GM21786 (cell line): ENCODE measurements at regions not wholly inside any gene's neighbourhood (a gene's known extent, or its start where the extent isn't known, plus 50 kb on each side); places are given as distances from the start of the nearest gene placed in this dataset.

Source experiments
- ATAC-seq: cut with Tn5 transposase; IDR thresholded peaks from one replicate; pipeline ENCODE4 v1.9.1; 2021; ENCODE audit not compliant: unreplicated experiment

DNA sequence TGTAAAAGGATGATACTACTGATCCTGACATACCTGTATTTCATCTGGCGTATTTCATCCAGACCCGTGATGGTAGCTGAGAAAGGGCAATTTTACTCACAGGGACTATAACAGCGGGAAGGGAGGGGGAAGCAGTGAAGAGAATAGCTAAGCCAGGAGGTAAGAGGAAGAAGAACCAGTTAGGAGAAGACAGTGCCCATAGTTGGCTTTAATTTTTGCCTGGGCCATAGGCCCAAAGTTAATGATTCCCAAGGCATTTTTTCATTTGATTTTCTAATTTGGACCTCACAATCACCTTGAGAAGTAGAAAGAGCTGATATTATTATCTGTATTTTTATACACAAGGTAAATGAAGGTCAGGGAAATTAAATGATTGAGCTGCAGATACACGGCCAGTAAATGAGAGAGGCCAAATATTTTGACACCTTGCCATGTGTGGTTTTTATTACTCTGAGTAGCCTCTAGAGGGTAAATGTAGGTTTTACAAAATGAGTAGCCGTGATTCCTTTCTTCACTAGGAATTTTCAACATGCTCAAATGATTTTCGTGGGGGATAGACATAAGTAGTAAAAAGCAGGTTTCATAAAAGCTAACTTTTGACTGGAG lies 382.2 kb downstream of the FUT8 start:
- ATAC-seq = no peak

DNA sequence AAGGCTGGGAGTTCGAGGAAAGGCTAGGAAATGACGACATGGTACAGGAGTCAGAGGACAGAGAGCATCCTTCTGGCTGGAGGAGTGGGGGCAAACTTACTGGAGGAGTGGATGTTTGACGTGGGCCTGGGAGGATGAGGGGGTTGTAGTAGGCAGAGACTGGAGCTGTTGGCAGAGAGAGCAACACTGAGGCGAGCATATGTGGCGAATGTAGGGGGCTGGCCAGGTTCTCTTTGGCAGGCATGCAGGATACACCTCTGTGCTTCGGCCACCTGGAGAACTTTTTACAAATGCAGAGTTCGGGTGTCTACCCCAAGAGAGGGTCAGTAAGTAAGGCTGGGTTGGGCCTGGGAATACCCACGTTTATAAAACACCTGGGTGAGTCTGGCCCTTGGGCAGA lies 385.7 kb downstream of the FUT8 start:
- no peak for ATAC-seq

DNA sequence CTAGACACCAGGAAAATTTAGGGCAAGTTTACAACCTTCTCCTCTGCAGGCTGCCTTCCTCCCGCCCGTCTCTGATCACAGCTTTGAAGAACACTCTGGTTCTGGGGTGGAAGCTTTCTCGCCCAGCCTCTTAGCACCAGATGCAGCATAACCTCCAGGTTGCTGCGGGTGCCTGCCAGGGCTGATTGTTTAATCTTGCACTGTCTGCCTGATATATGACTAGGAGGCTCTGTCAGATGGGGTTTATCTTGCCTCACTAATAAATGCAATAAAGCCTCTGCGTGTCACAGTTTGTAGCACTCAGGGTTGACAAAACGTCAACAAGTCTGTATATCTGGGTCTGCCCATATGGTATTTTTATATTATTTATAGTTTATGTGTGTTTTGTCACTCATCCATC lies 388.2 kb downstream of the FUT8 start:
- no peak for ATAC-seq

DNA sequence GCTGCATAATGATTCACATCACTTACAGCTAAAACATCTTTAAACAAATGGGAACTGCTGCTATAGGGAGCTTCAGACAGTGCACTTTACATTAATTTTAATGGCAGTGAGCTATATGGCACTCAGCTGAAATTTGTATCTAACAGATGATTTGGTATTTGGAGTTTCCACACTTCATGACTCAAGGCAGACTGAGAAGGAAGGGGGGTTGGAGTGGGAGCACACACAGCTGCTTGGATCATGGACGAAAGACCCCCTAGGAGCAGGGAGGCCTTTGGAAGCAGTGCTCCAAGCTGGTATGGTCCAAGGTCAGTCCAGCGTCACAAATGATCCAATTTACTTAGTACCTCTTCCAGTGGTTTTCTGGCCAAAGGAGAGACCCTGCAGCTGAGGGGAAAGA lies 389.7 kb downstream of the FUT8 start:
- no peak for ATAC-seq

DNA sequence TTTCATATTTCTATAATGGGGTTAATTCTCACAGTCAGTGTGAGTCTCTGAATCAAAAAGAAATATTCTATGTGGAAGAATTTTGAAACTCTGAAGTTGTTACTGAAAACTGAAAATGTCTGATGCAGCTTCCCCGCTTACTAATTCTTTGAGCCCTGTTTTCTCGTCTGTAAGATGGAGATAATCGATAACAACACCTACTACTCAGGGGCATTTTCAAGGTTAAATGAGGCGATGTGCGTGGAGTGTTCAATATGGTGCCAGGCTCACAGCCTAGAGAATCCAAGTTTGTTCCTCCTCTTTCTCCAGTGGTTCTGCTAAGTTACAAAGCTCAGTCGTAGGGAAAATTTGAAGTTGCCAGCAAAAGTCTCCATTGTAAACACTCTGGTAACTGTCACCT lies 391.4 kb downstream of the FUT8 start:
- ATAC-seq = no peak

DNA sequence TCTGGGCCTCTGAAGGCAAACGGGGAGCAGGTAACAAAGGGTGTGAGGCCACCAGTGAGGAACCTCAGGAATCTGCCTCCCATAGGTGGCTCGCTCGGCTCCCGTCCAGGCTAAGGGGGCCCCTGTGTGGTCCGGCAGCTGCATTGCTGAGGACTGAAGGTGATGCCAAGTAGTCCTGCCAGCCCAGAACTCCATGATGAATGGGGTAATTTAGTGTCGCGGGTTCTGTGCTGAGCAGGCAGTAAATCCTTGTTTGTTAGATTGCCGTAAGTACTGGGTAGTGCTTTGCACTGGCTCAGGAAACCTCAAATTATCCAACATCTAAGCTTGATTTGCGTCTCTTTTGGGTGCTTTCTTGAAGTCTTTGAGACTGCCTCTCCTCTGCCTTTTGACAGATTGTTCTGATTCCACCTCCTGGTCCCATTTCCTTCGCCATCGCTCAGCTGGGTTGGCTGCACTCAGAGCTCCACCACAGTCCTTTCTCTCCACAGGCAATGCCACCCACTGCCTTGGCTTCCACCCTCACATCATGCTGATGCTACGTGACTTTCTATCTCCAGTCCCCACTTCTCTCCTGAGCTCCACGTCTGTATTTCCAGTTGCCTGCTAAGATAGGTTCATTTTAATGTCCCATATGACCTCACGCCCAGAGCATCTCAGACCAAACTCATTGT lies 392.0 kb downstream of the FUT8 start:
- ATAC-seq = no peak

DNA sequence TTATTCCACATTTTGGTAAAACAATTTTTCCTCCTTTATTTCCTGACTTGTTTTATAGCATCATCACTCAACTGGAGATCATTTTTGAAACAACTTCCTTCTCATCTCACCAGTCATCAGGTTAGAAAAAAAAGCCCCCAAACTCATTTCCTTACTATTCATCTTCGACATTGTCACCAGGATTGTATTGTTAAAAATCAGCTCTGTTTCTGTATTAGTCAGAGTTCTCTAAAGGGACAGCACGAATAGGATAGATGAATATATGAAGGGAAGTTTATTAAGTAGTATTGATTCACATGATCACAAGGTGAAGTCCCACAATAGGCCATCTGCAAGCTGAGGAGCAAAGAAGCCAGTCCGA lies 392.6 kb downstream of the FUT8 start:
- no peak for ATAC-seq

DNA sequence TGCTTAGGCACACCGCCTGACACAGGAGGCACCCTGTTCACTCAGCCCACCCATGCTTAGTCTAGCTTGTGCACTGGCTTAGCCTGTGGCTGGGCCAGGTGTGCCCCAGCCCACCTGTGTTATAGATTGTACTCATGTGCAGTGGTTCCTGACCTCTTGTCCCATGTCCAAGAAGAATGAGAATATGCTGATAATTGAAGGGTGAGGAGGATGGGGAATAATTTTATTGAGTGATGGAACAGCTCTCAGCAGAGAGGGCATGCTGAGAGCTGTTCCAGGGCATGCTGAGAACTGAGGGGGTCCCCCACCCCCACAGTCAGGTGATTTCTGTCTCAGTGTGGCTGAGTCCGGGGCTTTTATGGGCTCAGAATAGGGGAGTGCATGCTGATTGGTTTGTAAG lies 395.9 kb downstream of the FUT8 start:
- ATAC-seq = no peak

DNA sequence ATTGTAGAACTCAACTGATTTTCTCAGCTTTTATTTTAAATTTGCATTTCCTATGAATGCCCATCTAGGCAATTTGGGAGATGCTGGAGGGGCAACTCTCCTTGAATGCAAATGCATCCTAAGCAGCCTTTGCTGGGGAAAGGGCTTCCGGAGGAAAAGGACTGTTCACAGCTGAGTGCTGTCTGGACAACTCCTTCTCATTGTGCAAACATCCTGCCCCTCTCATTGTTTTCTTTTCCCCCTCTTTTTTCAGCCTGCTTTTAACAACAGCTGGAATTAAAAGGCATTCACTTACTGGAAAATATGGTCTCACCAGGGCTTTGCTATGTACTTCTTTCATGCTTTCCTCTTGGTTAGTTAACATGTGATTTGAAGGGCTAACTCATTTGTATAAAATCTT lies 397.8 kb downstream of the FUT8 start:
- ATAC-seq = no peak

DNA sequence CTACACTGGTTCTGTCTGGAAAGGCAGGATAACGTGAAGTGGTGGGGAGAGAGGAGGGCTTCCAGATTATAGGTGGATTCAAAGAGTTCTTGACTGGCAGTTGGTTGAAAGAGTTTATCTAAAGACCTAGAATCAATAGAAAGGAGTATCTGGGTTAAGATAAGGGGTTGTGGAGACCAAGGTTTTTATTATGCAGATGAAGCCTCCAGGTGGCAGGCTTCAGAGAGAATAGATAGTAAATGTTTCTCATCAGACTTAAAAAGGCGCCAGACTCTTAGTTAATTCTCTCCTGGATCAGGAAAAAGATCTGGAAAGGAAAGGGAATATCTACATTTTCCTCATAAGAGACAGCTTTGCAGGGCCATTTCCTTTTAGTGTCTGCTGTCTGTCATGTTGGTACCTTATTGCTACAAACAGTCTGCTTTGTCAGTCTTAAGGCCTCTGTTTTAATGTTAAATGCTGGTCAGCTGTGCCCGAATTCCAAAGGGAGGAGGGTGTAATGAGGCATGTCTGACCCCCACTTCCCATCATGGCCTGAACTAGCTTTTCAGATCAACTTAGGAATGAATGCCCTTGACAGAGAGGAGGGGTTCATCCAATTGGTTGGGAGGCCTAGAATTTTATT lies 401.3 kb downstream of the FUT8 start:
- ATAC-seq = no peak

DNA sequence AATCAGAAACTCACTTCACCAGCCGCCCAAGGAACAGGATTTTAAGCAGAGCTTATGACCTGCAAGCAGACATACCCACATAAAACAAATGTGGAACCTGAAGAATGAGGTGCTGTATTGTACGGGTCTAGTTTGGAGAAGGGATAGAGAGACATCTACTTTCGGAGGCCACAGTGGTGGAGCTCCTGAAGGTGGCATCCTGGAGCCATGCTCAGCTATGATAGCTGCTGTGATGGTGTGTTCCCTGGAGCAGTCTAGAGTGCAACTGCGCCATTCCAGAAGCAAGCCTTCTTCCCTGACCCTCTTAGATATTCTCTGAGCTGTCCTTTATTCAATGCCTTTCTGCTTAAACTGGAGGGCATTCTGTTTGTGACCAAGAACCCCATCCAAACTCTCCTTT lies 402.6 kb downstream of the FUT8 start:
- ATAC-seq = no peak

DNA sequence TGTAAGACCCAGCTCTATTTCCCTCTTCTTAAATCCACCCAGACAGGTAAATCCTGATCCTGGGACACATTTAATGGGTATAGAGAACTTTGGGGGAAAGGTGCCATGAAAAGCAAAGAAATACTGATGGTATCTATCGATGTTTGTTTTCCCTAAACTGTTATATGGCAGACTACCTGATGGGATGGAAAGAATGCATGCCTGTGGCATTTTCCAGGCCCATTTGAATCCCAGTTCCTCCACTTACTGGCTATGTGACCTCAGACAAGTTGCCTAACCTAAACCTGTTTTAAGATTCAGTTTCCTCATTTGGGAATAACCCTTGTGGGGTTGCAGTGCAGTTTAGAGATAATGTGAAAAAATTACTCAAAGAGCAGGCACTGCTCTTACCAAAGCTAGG lies 404.5 kb downstream of the FUT8 start:
- ATAC-seq = no peak

DNA sequence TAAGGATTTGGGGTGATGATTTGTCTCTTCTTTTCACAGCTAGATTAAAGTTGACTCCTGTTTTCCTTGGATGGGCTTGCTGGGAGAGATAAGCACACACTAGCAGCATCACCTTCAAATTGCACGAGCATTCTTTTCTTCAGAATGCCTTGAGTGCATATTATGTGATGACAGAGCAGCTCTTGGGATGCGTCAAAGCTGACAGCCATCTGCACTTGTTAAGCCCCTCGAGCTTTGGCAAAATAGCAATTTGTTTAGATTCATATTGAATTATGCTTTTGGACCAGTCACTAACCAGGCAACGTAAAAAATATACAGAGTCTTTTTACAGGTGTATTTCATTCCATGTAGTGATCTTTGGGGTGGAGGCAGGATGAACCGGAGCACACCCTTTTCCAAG lies 407.0 kb downstream of the FUT8 start:
- no peak for ATAC-seq

DNA sequence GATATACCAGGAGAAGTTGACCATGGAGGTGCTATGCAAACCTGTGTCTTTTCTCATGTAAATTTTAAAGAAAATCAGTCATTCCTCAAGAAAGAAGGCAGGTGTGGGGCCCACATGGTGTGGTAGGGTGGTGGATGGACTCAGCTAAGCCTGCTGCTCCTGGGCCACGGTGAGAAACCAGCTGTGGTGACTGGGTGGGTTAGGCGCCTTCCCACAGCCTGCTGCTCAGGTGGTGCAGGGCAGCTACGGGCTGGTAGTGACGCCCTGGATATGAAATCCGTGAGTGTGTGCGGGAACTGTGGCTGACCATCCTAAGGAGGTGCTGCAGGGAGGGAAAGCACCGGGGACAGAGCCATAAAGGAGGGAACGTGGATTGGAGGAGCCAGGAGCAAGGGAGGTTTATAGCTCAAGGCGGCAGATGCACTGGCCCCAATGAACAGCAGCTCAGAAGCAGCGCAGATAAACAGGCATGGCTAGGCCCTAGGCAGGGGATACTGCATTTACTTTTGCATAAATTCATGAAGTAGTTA lies 408.8 kb downstream of the FUT8 start:
- no peak for ATAC-seq

DNA sequence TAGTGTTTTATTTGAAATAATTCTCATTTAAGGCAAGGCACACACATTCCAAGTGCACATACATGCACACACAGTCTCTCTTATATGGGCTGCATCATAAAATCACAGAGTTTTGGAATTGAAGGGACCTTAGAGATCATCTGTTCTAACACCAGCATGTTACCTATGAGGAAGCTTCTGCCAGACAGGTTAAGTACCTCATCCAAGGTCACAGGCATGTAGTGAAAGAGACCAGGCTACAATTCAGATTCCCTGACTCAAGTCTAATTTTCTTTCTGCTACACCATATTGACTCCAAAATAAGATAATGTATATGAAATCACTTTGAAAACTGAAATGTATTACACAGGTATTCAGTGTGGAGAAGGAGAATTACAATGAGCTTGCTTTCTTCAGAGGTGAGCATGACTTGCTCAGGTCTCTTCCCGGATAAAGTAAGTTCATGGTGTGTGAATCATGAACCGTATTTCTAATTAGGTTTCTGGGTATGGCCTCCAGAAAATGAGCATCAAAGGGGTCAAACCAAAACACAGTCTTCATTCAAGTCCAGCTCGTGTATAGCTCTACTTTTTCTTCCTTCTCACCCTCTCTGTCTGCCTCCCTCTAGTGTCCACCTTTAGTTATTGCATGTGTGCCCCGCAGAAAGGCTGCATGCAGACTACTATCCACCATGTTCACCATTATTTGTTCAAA lies 411.9 kb downstream of the FUT8 start:
- ATAC-seq = peak; percentile 50

DNA sequence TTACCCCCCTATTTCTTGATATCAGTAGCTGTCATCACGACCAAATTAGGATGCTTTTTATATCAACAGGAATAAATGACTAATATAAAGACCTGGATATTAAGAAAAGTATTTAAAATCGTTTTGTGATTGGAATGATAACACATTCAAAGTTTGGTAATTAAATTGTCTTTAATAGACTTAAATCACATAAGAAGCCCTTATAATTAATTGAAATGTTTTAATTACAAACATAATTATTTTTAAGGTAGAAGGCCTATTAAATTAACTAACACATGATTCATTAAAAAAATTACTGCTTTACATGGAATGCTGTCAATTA lies 412.4 kb downstream of the FUT8 start:
- no peak for ATAC-seq

DNA sequence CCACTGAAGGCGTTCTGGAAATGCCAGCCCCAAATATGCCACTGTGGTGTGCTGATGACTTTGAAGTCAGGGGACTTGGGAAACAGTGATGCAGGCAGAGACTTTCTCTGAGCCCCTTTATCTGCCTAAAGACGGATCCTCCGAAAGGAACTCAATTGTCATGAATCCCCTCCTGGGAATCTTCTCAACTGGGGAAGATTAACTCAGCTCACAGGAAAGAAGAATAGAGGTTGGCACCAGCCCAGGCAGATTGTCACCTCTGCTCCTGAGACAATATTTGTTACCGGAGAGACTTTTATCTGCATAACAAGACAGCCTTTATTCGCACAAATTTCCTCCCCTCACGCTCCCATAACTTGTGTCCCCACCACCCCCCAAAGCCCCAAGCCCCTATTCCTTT lies 414.4 kb downstream of the FUT8 start:
- ATAC-seq = no peak

DNA sequence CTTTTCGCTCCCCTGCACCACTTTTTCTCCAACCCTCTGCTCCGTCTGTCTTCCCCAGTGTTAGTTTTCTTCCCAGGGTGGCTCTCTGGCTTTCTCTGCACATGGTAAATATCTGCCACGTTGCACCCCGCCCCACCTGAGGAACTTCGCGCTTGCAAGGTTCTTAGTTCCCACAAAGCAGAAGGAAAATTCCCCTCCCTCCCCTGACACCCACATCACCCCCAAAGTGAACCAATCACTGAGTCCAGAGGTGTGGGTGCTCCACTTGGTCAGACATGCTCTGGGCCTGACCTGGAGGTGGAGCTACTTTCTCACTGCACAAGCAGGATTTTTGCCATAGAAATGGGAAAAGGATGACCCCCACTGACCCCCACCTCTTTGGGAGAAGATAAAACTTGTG lies 415.0 kb downstream of the FUT8 start:
- ATAC-seq = no peak

DNA sequence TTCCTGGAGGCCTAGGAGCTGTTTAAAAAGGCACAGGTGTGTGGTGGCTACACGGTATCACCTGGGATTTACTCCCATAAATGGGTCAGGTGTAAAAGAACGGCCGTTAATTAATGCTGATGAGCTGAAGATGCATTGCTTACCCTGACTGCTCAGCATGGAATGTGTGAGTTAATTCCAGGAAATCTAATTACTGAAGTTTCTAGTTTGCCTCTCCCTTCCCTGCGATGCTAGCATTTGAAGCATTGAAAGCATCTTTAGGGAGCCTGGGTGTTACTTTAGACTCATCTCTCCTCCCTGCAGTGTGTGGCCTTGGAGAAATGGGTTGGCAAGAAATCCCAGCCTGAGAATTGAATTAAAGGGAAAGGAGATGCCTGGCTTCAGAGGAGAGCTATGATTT lies 415.9 kb downstream of the FUT8 start:
- no peak for ATAC-seq

DNA sequence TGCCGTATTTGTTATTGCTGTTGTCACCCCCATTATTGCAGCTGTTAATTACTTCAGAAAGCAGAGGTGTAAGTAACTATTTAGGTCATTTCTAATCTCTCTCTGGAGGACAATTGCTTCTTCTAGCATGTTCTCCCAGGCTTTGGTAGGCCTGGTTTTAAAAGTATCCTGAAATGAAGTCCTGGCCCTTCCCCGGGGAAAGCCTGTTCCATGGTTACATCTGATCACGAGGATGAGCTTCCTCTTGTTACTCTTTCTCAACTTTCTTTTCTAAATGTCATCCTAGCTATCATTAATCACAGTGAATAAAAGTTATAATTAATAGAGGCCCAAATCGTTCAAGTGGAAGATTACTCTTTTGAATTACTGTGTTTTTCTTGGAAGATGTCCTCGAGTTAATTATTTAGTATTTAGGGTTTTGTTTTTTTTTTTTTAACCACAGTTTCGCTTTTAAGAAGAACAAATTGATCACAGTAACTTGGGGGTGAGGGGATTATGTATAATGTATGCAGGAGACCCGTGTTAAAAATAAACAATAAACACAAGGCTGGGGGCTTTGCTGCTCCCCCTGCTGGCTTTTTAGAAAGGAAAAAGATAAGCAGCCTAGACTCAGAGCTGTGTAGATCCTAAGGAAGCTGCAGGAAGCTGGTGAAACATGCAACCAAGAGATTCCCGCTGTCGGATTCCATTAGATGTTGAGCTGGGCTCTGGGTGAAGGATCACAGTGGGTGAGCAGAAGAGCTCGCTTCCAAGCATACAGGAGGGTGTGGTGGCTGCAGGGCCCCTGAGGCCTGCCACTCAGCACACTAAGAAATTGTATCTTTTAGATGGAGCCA lies 420.1 kb downstream of the FUT8 start:
- ATAC-seq = no peak

DNA sequence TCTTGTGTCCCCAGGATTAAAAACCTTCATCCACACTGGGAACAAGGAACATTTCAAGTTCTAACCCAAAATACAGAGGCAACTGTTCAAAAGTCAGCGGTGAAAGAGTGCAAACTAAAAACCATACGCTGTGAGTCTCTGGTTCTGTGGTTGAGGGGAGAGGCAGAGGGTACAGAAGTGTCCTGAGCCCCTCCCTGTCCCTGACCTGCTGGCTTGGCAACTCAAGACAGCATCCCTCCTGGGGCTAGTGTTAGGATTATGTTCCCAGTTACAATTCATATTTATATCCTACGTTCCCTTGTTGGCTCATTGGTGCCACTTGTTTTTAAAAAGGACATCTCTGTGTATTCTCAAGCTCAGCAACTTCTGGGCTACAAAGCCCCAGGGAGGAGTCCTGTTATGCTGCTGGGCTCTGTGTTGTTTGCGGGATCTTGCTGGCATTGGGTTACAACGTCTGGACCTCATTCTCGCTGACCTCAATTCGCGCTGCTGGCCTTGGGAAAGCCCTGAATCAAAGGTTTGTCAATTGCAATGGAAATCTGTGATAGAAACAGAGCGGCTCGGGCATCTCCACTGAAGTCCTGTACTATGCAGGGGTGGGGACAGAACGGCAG lies 420.8 kb downstream of the FUT8 start:
- no peak for ATAC-seq
